NCI-H2171 treated with DMSO at 0.1 percent for 48 hours (cell line): ENCODE measurements at regions not wholly inside any gene's neighbourhood (a gene's known extent, or its start where the extent isn't known, plus 50 kb on each side); places are given as distances from the start of the nearest gene placed in this dataset.

Experiments
- DNase-seq: peaks from one replicate; lab custom pipeline; 2025; lab: John Stamatoyannopoulos, UW

GRCh38 chr9:16314476-16314875, 556.0 kb downstream of the BNC2 start:
- DNase-seq, result no peak

GRCh38 chr9:16315720-16316119, 554.8 kb downstream of the BNC2 start:
- DNase-seq, result no peak

- peak; percentile 27 for DNase-seq
These were observed 554.0 kb downstream of the BNC2 start for GRCh38 chr9:16316456-16316855.

GRCh38 chr9:16316911-16317817, 553.3 kb downstream of the BNC2 start:
- DNase-seq, result no peak

- DNase-seq, result no peak
These were observed 551.9 kb downstream of the BNC2 start for GRCh38 chr9:16318516-16319060.

- no peak for DNase-seq
These were observed 550.8 kb downstream of the BNC2 start for GRCh38 chr9:16319646-16320045.

GRCh38 chr9:16320338-16320902, 550.0 kb downstream of the BNC2 start:
- DNase-seq, result no peak

- no peak for DNase-seq
These were observed 548.9 kb downstream of the BNC2 start for GRCh38 chr9:16321461-16322119.

DNA sequence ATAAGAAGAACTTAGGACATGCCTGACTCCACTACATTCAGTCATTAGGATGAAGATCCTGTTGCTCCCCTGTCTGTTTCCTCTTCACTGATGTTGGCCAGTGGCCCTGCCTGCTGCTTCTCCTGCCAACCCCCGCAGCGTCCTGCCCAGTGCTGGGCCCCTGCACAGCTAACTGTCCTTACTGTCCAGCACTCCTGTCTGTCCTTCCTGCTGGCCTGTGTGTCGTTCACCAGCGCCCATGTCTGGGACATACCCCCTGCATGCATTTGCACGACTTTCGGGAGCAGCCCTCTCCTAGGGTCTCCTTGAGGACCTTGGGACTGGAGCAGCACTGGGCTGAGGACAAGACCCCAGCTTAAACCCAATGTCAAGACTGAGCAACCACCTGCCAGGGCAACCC, 547.6 kb downstream of the BNC2 start:
- no peak for DNase-seq

- no peak for DNase-seq
These were observed 544.5 kb downstream of the BNC2 start for GRCh38 chr9:16325966-16326365.

- DNase-seq, result no peak
These were observed 542.1 kb downstream of the BNC2 start for GRCh38 chr9:16328349-16328748.

GRCh38 chr9:16329671-16330113, 540.8 kb downstream of the BNC2 start:
- DNase-seq, result no peak

DNA sequence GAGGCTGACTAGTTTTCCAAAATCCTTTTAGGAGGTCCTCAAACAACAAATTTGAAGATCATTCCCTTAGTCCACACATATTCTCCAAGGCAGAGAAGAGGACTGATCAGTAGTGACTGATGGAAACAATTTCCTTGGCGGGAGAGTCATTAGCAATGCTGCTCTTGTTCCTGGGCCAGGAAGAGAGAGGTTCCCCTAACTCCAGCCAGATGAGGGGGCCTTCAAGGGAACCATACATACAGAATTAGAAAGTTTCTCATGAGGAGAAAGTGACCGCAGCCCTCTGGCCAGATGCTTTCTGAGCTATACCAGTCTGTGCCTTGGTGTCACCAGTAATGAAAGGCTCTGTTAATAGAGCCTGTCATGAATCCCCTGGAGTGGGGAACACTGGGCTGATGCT, 539.4 kb downstream of the BNC2 start:
- DNase-seq, result no peak

DNA sequence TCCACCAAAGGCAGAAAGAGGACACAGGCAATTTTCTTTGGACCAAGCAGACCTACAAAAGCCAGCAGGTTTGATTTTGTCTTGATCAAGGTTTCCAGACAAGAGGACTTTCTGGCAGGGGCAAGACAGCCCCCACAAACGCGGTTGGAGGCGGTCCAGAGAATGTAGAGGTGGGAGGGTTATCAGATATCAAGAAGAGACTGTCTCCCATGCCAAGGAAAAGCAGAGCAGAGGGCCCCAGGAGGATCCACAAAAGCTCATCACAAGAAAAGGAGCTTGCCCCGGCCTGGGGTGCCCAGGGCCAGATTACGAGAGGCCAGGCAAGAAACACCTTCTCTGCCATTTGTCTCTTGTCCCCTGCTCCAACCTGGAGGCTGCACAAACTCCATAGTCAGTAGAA, 538.9 kb downstream of the BNC2 start:
- no peak for DNase-seq

GRCh38 chr9:16333691-16334090, 536.8 kb downstream of the BNC2 start:
- no peak for DNase-seq

DNA sequence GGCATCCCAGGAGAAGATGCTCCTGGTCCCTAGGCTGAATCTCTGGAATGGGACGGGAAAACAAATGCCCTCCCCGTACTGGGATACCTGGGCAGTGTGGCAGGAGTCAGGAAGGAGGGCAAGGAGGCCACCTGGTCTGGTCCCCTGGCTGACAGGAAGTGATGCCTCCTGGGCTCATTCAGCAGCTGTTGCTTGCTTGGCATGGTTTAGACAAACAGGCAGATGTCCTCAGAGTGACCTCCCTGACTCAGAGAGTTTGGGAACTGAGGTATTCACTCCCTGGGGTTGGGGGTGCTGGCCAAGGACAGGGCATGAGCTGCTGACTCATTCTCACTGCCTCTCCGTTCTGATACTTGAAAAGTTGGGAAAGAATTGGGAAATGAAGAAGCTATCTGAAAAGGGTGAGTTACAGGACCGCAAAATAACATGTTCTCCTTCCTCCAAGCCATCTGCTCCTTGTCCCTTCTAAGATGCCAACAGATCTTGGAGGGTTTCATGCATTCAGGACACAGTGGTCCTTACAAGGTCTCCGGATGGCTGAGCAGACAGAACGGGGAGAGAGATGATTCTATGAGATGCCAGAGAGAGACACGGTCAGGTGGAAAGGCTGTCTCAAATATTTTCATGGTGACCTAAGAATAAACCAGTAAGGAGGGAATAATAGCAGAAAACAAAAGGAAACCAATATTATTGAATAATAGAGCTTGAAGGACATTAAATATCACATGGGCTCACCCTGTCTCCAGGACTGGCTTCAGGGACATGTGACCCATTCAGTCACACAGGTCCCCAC, 534.5 kb downstream of the BNC2 start:
- DNase-seq, result no peak

GRCh38 chr9:16336833-16337232, 533.6 kb downstream of the BNC2 start:
- no peak for DNase-seq

- peak; percentile 79 for DNase-seq
These were observed 533.0 kb downstream of the BNC2 start for GRCh38 chr9:16337322-16338029.

DNA sequence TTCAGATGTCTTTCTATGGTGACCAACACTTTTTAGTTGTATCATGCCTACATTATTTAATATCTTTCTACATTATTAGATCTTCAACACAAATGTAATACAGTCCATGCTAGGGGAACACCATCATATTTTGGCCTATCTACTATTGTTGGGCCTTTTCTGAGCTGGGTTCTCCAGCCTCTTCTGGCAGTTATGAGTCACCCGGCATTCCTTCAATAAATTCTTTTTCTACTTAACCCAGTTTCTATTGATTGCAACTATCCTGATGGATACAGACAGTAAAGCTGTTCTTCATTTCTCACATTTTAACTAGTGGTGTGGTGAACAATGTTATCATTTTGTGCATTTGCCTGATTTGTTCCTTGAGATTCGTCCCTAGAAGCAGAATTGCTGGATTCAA, 529.3 kb downstream of the BNC2 start:
- no peak for DNase-seq

DNA sequence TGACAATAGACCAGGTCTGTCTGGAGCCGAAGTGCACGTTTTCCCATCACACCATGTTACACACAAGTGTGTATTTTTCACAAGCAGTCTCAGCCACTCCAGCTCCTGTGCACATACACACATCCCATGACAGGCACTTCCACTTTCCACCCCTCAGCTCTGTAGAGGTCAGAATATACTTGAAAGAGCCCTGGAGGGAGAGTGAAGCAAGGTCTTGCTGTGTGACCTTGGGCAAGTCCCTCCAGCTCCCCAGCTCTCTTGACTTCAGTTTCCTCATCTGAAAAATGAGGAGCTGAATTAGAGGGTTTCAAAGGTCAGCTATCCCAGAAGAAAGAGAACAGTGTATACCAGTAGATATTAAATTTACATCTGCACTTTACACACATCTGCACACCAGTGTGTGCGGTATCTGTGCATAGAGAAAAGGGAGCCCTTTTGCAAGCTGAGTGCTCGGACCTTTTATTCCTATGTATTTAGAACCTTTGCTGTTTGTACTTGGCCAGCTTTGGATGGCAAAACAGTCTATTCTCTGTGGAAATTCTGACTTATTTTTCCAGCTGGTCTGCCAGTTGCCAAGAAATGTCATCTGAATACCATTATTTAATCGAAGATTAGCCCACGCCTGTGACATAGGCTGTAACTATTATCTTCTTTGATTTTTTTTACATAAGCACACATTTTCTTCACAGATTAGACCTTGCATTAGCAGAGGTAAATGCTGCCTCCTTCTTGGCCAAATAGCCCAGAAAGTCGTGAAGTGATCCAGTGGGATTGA, 528.0 kb downstream of the BNC2 start:
- no peak for DNase-seq
